HepG2 (cell line): ENCODE measurements at regions not wholly inside any gene's neighbourhood (a gene's known extent, or its start where the extent isn't known, plus 50 kb on each side); places are given as distances from the start of the nearest gene placed in this dataset.

Source experiments
- ARID2 ChIP-seq: sonication (generic); formaldehyde crosslinking; IDR thresholded peaks from 2 replicates; pipeline ENCODE4 v1.8.1; 2022; ENCODE audit warnings: mild to moderate bottlenecking, missing genetic modification reagents, borderline replicate concordance
- BCL3 ChIP-seq: sonication (generic); formaldehyde crosslinking; IDR thresholded peaks from 2 replicates; pipeline ENCODE4 v1.5.1; 2020; ENCODE audit warnings: mild to moderate bottlenecking, missing genetic modification reagents, moderate library complexity
- BRCA1 ChIP-seq: sonication (generic); formaldehyde crosslinking; IDR thresholded peaks from 2 replicates; pipeline ENCODE4 v1.4.0; 2020; ENCODE audit warnings: missing genetic modification reagents
- CSRNP2 ChIP-seq: sonication (generic); formaldehyde crosslinking; conservative IDR thresholded peaks from 2 replicates; pipeline ENCODE4 v1.8.0; 2022; ENCODE audit warnings: low read depth, missing genetic modification reagents
- DPF2 ChIP-seq: sonication (generic); formaldehyde crosslinking; IDR thresholded peaks from 2 replicates; pipeline ENCODE4 v1.4.0; 2020; ENCODE audit warnings: mild to moderate bottlenecking, low read depth, missing genetic modification reagents, borderline replicate concordance
- IRF9 ChIP-seq: sonication (generic); formaldehyde crosslinking; IDR thresholded peaks from 2 replicates; pipeline ENCODE4 v1.8.0; 2022; ENCODE audit warnings: missing genetic modification reagents, mild to moderate bottlenecking, borderline replicate concordance
- NFKBIZ ChIP-seq: IDR thresholded peaks from 2 replicates; pipeline ENCODE4 v1.6.1; 2018; ENCODE audit warnings: missing genetic modification reagents, missing compliant biosample characterization
- NFRKB ChIP-seq: fragments of 450-650 bp; IDR thresholded peaks from 2 replicates; pipeline ENCODE4 v1.6.1; 2017
- RFX5 ChIP-seq: IDR thresholded peaks from 2 replicates; pipeline ENCODE4 v1.6.1; 2011; ENCODE audit warnings: low read depth, low read length, improper control_type of control experiment
- SETDB1 ChIP-seq: sonication (generic); formaldehyde crosslinking; IDR thresholded peaks from 2 replicates; pipeline ENCODE4 v1.5.1; 2020; ENCODE audit warnings: missing genetic modification reagents, mild to moderate bottlenecking, borderline replicate concordance
- SMARCC2 ChIP-seq: fragments of 450-650 bp; IDR thresholded peaks from 2 replicates; pipeline ENCODE4 v1.6.1; 2017; ENCODE audit warnings: antibody characterized with exemption, mild to moderate bottlenecking
- SP140L ChIP-seq: sonication (generic); formaldehyde crosslinking; IDR thresholded peaks from 2 replicates; pipeline ENCODE4 v1.4.0; 2020; ENCODE audit warnings: missing genetic modification reagents, borderline replicate concordance
- SRSF1 ChIP-seq: fragments of 200-400 bp; formaldehyde crosslinking; optimal IDR thresholded peaks from 2 replicates; pipeline ENCODE3; 2017; ENCODE audit warnings: mild to moderate bottlenecking, low read depth, low read length, moderate library complexity
- SSRP1 ChIP-seq: IDR thresholded peaks from 2 replicates; pipeline ENCODE4 v1.6.1; 2016; ENCODE audit warnings: control low read depth
- TAF1 ChIP-seq: sonication (generic); formaldehyde crosslinking; IDR thresholded peaks from 2 replicates; pipeline ENCODE4 v1.4.0; 2020; ENCODE audit warnings: missing genetic modification reagents
- ZBTB46 ChIP-seq: sonication (generic); formaldehyde crosslinking; IDR thresholded peaks from 2 replicates; pipeline ENCODE4 v1.4.0; 2020; ENCODE audit warnings: mild to moderate bottlenecking, missing genetic modification reagents, borderline replicate concordance
- ZC3H13 ChIP-seq: sonication (generic); formaldehyde crosslinking; IDR thresholded peaks from 2 replicates; pipeline ENCODE4 v1.8.1; 2023; ENCODE audit warnings: mild to moderate bottlenecking, missing genetic modification reagents, moderate library complexity
- ZNF572 ChIP-seq: sonication (generic); formaldehyde crosslinking; IDR thresholded peaks from 2 replicates; pipeline ENCODE4 v1.5.1; 2020; ENCODE audit warnings: mild to moderate bottlenecking, missing genetic modification reagents
- ZNF597 ChIP-seq: sonication (generic); formaldehyde crosslinking; IDR thresholded peaks from 2 replicates; pipeline ENCODE4 v1.5.0; 2020; ENCODE audit warnings: missing genetic modification reagents

GRCh38 chr6:13873288-13874190 is 51.2 kb upstream of the RNF182 start (continued):
- TF ChIP-seq ZBTB46 (CRISPR knock-in tag) = no peak
- TF ChIP-seq NFRKB = no peak
- peak; percentile 89; the same call in 1 of the 2 replicates for TF ChIP-seq SETDB1 (CRISPR knock-in tag)
- peak; percentile 88 for TF ChIP-seq IRF9
- no peak for TF ChIP-seq TAF1 (CRISPR knock-in tag)
- TF ChIP-seq NFKBIZ (CRISPR knock-in tag) = peak; percentile 94
- no peak for TF ChIP-seq DPF2 (CRISPR knock-in tag)
- TF ChIP-seq SSRP1 (CRISPR knock-in tag) = no peak
- TF ChIP-seq SRSF1 = peak; percentile 36
- no peak for TF ChIP-seq SMARCC2
- no peak for TF ChIP-seq SP140L (CRISPR knock-in tag)
- TF ChIP-seq ZNF597 (CRISPR knock-in tag) = 0 out of 2 replicates have a peak, but pooled peaks have one; percentile 27
- peak; percentile 92; the same call in 1 of the 2 replicates for TF ChIP-seq ZNF572
- no peak for TF ChIP-seq CSRNP2 (CRISPR knock-in tag)
- TF ChIP-seq BCL3 (CRISPR knock-in tag) = peak; percentile 91
- TF ChIP-seq RFX5 = no peak
- TF ChIP-seq ZC3H13 = 0 out of 2 replicates have a peak, but pooled peaks have one; percentile 67
- 0 out of 2 replicates have a peak, but pooled peaks have one; percentile 79 for TF ChIP-seq BRCA1
- TF ChIP-seq ARID2 (CRISPR knock-in tag) = peak; percentile 100
